ENCODE measurements at regions not wholly inside any gene's neighbourhood (a gene's known extent, or its start where the extent isn't known, plus 50 kb on each side); places are given as distances from the start of the nearest gene placed in this dataset.
A peak's percentile ranks its signal among the peaks of the same experiment; 100 is the strongest.
"Not testable (repeated sequence)": the region's sequence is repeated elsewhere in the genome, so short reads cannot be mapped to it uniquely, and the experiment has no call there.

GRCh38 chr3:89714237-89714636 is 606.8 kb downstream of the EPHA3 start:
- no peak for DNase-seq
- no peak for ATAC-seq
- intact Hi-C loops (cut with DNase I) = no loop called here

GRCh38 chr3:89740080-89740880 is 632.9 kb downstream of the EPHA3 start:
- DNase-seq (no peak), ATAC-seq (peak; percentile 50 to 76)
- intact Hi-C loops (cut with DNase I) = no loop called here

GRCh38 chr3:89740881-89741177 is 633.4 kb downstream of the EPHA3 start:
- DNase-seq (no peak), ATAC-seq (peak in 1 of 2 donors; percentile 69)
- intact Hi-C loops (cut with DNase I) = no loop called here

- DNase-seq = no peak
- intact Hi-C loops (cut with DNase I) = no loop called here
- ATAC-seq = no peak
Measured at GRCh38 chr3:89742546-89742945, 635.1 kb downstream of the EPHA3 start.

- ATAC-seq; intact Hi-C loops (cut with DNase I): not testable (repeated sequence)
Measured at GRCh38 chr3:89747541-89748278, 640.3 kb downstream of the EPHA3 start.

GRCh38 chr3:89762405-89762804 is 655.0 kb downstream of the EPHA3 start:
- DNase-seq = no peak
- ATAC-seq = no peak
- intact Hi-C loops (cut with DNase I) = no loop called here

More at GRCh38 chr3:89747541-89748278, 640.3 kb downstream of the EPHA3 start:
- not testable (repeated sequence) for DNase-seq

GRCh38 chr3:89783341-89783927 is 676.0 kb downstream of the EPHA3 start:
- ATAC-seq (no peak), DNase-seq (no peak)
- intact Hi-C loops (cut with DNase I) = no loop called here

- intact Hi-C loops (cut with DNase I) = no loop called here
- no peak for DNase-seq
- no peak for ATAC-seq
Measured at GRCh38 chr3:89787485-89787884, 680.1 kb downstream of the EPHA3 start.

GRCh38 chr3:89787979-89788378 is 680.6 kb downstream of the EPHA3 start:
- ATAC-seq (no peak), DNase-seq (no peak)
- intact Hi-C loops (cut with DNase I) = no loop called here

- no peak for ATAC-seq
- no peak for DNase-seq
- intact Hi-C loops (cut with DNase I) = no loop called here
Measured at GRCh38 chr3:89795506-89795905, 688.1 kb downstream of the EPHA3 start.

- DNase-seq (no peak), ATAC-seq (no peak)
- intact Hi-C loops (cut with DNase I) = no loop called here
Measured at GRCh38 chr3:89802881-89803280, 695.5 kb downstream of the EPHA3 start.

GRCh38 chr3:89803711-89804110 is 696.3 kb downstream of the EPHA3 start:
- ATAC-seq (no peak), DNase-seq (no peak)
- intact Hi-C loops (cut with DNase I) = no loop called here

GRCh38 chr3:89806166-89806565 is 698.7 kb downstream of the EPHA3 start:
- ATAC-seq = no peak
- DNase-seq = no peak
- intact Hi-C loops (cut with DNase I) = no loop called here

GRCh38 chr3:89808680-89809197 is 701.3 kb downstream of the EPHA3 start:
- no peak for DNase-seq
- ATAC-seq = no peak
- intact Hi-C loops (cut with DNase I) = no loop called here

- no peak for ATAC-seq
- intact Hi-C loops (cut with DNase I) = no loop called here
- no peak for DNase-seq
Measured at GRCh38 chr3:89813500-89813899, 706.1 kb downstream of the EPHA3 start.

GRCh38 chr3:89841041-89841440 is 733.6 kb downstream of the EPHA3 start:
- intact Hi-C loops (cut with DNase I) = no loop called here
- no peak for DNase-seq
- no peak for ATAC-seq

GRCh38 chr3:89845053-89845452 is 737.6 kb downstream of the EPHA3 start:
- intact Hi-C loops (cut with DNase I) = no loop called here
- ATAC-seq (no peak), DNase-seq (no peak)

GRCh38 chr3:89847955-89848354 is 740.5 kb downstream of the EPHA3 start:
- DNase-seq (no peak), ATAC-seq (no peak)
- intact Hi-C loops (cut with DNase I) = no loop called here

GRCh38 chr3:89851974-89852621 is 744.7 kb downstream of the EPHA3 start:
- intact Hi-C loops (cut with DNase I) = no loop called here
- ATAC-seq = peak in 1 of 2 donors; percentile 55

GRCh38 chr3:89859757-89860156 is 752.3 kb downstream of the EPHA3 start:
- DNase-seq (no peak), ATAC-seq (peak in 1 of 2 donors; percentile 33)
- intact Hi-C loops (cut with DNase I) = no loop called here

More at GRCh38 chr3:89851974-89852621, 744.7 kb downstream of the EPHA3 start:
- peak; percentile 39 for DNase-seq

Data from left cardiac atrium (tissue), 4 donors.